ENCODE measurements at regions not wholly inside any gene's neighbourhood (a gene's known extent, or its start where the extent isn't known, plus 50 kb on each side); places are given as distances from the start of the nearest gene placed in this dataset.

- Histone ChIP-seq H3K4me1 (ENCODE audit: control insufficient read depth in 2 of 2, insufficient read depth in 2 of 2, low read length in 2 of 2) (no peaks in the 10 kb centered on the region), H3K27ac (ENCODE audit: low read length in 2 of 2) (no peak overlapping the region), H2AFZ (ENCODE audit: insufficient read depth, low read depth, low read length, poor library complexity, severe bottlenecking) (no peak overlapping the region), H3K27me3 (replicated peaks in 1 of 4; ENCODE audit: control extremely low read depth in 1 of 4, control insufficient read depth in 3 of 4, insufficient read depth in 4 of 4, low read length in 3 of 4) (no peaks in the 10 kb centered on the region), H3K4me3 (ENCODE audit: control extremely low read depth in 1 of 5, extremely low read depth in 1 of 5, insufficient read depth in 1 of 5, low read depth in 2 of 5, low read length in 4 of 5) (no peak overlapping the region), H3K9ac (ENCODE audit: low read length) (no peak overlapping the region), H4K20me1 (ENCODE audit: control insufficient read depth, insufficient read depth, low read length, poor library complexity, severe bottlenecking) (no peaks in the 10 kb centered on the region), H3K4me2 (replicated peaks; ENCODE audit: low read depth, low read length, poor library complexity, severe bottlenecking) (no peak overlapping the region), H3K79me2 (ENCODE audit: control insufficient read depth, insufficient read depth, low read length) (no peaks in the 10 kb centered on the region), H3K36me3 (replicated peaks in 1 of 2; ENCODE audit: control extremely low read depth in 1 of 2, control insufficient read depth in 1 of 2, extremely low read depth in 1 of 2, insufficient read depth in 2 of 2, low read length in 1 of 2) (no peaks in the 10 kb centered on the region), H3K9me3 (ENCODE audit: control extremely low read depth in 1 of 3, control insufficient read depth in 2 of 3, insufficient read depth in 1 of 3, low read length in 2 of 3) (peaks cover 0 to 6% (median 0%) of the 10 kb centered on the region in 3 donors)
- POLR2A ChIA-PET: no interaction called here
- DNase-seq (no peak), ATAC-seq (ENCODE audit: low read depth) (no peak)
- CTCF ChIA-PET: no interaction called here
- H3K4me1 Mint-ChIP-seq: no peaks in the 10 kb centered on the region
- peaks cover 7% of the 10 kb centered on the region for H3K27me3 Mint-ChIP-seq
- WGBS (ENCODE audit: insufficient coverage): 86% methylated on average over 2 of the region's 4 CpGs
- H3K4me3 Mint-ChIP-seq: no peak overlapping the region
- no peak overlapping the region for H3K27ac Mint-ChIP-seq
- intact Hi-C loops (cut with micrococcal nuclease): no loop called here
- no peak for TF ChIP-seq CTCF (IDR thresholded peaks at IDR 0.05)
- TF ChIP-seq EZH2 (IDR thresholded peaks at IDR 0.05; ENCODE audit: borderline replicate concordance, insufficient read depth, low read depth, low read length, poor library complexity, severe bottlenecking): no peak
- H3K9me3 Mint-ChIP-seq (ENCODE audit: insufficient read depth): no peaks in the 10 kb centered on the region
Observed at GRCh38 chr19:30135797-30136196, 193.8 kb downstream of the URI1 start.

- intact Hi-C loops (cut with micrococcal nuclease): no loop called here
- Histone ChIP-seq H3K4me1 (ENCODE audit: control insufficient read depth in 2 of 2, insufficient read depth in 2 of 2, low read length in 2 of 2) (no peaks in the 10 kb centered on the region), H2AFZ (ENCODE audit: insufficient read depth, low read depth, low read length, poor library complexity, severe bottlenecking) (no peak overlapping the region), H3K9me3 (ENCODE audit: control extremely low read depth in 1 of 3, control insufficient read depth in 2 of 3, insufficient read depth in 1 of 3, low read length in 2 of 3) (peaks cover 0 to 6% (median 0%) of the 10 kb centered on the region in 3 donors), H3K4me2 (replicated peaks; ENCODE audit: low read depth, low read length, poor library complexity, severe bottlenecking) (no peak overlapping the region), H3K27ac (ENCODE audit: low read length in 2 of 2) (no peak overlapping the region), H3K9ac (ENCODE audit: low read length) (no peak overlapping the region), H4K20me1 (ENCODE audit: control insufficient read depth, insufficient read depth, low read length, poor library complexity, severe bottlenecking) (no peaks in the 10 kb centered on the region), H3K27me3 (replicated peaks in 1 of 4; ENCODE audit: control extremely low read depth in 1 of 4, control insufficient read depth in 3 of 4, insufficient read depth in 4 of 4, low read length in 3 of 4) (no peaks in the 10 kb centered on the region), H3K79me2 (ENCODE audit: control insufficient read depth, insufficient read depth, low read length) (no peaks in the 10 kb centered on the region), H3K4me3 (ENCODE audit: control extremely low read depth in 1 of 5, extremely low read depth in 1 of 5, insufficient read depth in 1 of 5, low read depth in 2 of 5, low read length in 4 of 5) (no peak overlapping the region), H3K36me3 (replicated peaks in 1 of 2; ENCODE audit: control extremely low read depth in 1 of 2, control insufficient read depth in 1 of 2, extremely low read depth in 1 of 2, insufficient read depth in 2 of 2, low read length in 1 of 2) (no peaks in the 10 kb centered on the region)
- Mint-ChIP-seq H3K4me1 (no peaks in the 10 kb centered on the region), H3K27me3 (peaks cover 7% of the 10 kb centered on the region), H3K27ac (no peak overlapping the region), H3K9me3 (ENCODE audit: insufficient read depth) (no peaks in the 10 kb centered on the region), H3K4me3 (no peak overlapping the region)
- WGBS (ENCODE audit: insufficient coverage): 93% methylated on average over 2 of the region's 5 CpGs
- POLR2A ChIA-PET: no interaction called here
- CTCF ChIA-PET: no interaction called here
- TF ChIP-seq CTCF (IDR thresholded peaks at IDR 0.05) (no peak), EZH2 (IDR thresholded peaks at IDR 0.05; ENCODE audit: borderline replicate concordance, insufficient read depth, low read depth, low read length, poor library complexity, severe bottlenecking) (no peak)
- ATAC-seq (ENCODE audit: low read depth) (no peak), DNase-seq (no peak)
Observed at GRCh38 chr19:30136611-30137195, 194.7 kb downstream of the URI1 start.
